ENCODE measurements at regions not wholly inside any gene's neighbourhood (a gene's known extent, or its start where the extent isn't known, plus 50 kb on each side); places are given as distances from the start of the nearest gene placed in this dataset.
"Not testable (repeated sequence)": the region's sequence is repeated elsewhere in the genome, so short reads cannot be mapped to it uniquely, and the experiment has no call there.

GRCh38 chr6:130700397-130700796 lies 126.8 kb upstream of the SMLR1 start:
- no peaks in the 10 kb centered on the region for H3K36me3 ChIP-seq (ENCODE audit: control insufficient read depth in 3 of 3, insufficient read depth in 2 of 3, low read depth in 1 of 3, low read length in 3 of 3)
- H3K9me3 ChIP-seq (ENCODE audit: control insufficient read depth in 2 of 2, insufficient read depth in 1 of 2, low read depth in 1 of 2, low read length in 1 of 2): no peaks in the 10 kb centered on the region
- WGBS, 3 donors: 86 to 92% (median 89%) methylated on average over 4 of the region's 4 CpGs
- H3K4me1 ChIP-seq (ENCODE audit: control insufficient read depth in 3 of 3, insufficient read depth in 2 of 3, low read depth in 1 of 3, low read length in 2 of 3): no peaks in the 10 kb centered on the region
- FAIRE-seq: no peak
- DNase-seq: no peak
- no peak overlapping the region for H3K4me3 ChIP-seq (ENCODE audit: low read depth in 1 of 3, low read length in 3 of 3)
- H3K27ac ChIP-seq (ENCODE audit: low read depth in 1 of 3, low read length in 2 of 3): no peak overlapping the region
- H3K27me3 ChIP-seq (ENCODE audit: control insufficient read depth in 3 of 3, insufficient read depth in 3 of 3, low read length in 3 of 3): peaks cover 0 to 3% (median 0%) of the 10 kb centered on the region in 3 donors

- DNase-seq: peak in 1 of 2 donors; percentile 5
- no peaks in the 10 kb centered on the region for H3K4me1 ChIP-seq (ENCODE audit: control insufficient read depth in 3 of 3, insufficient read depth in 2 of 3, low read depth in 1 of 3, low read length in 2 of 3)
- H3K9me3 ChIP-seq (ENCODE audit: control insufficient read depth in 2 of 2, insufficient read depth in 1 of 2, low read depth in 1 of 2, low read length in 1 of 2): no peaks in the 10 kb centered on the region
- no peaks in the 10 kb centered on the region for H3K36me3 ChIP-seq (ENCODE audit: control insufficient read depth in 3 of 3, insufficient read depth in 2 of 3, low read depth in 1 of 3, low read length in 3 of 3)
- H3K27me3 ChIP-seq (ENCODE audit: control insufficient read depth in 3 of 3, insufficient read depth in 3 of 3, low read length in 3 of 3): no peaks in the 10 kb centered on the region
- H3K27ac ChIP-seq (ENCODE audit: low read depth in 1 of 3, low read length in 2 of 3): no peak overlapping the region
- H3K4me3 ChIP-seq (ENCODE audit: low read depth in 1 of 3, low read length in 3 of 3): no peak overlapping the region
- no peak for FAIRE-seq
- 31 to 45% (median 39%) methylated on average over 2 of the region's 2 CpGs for WGBS, 3 donors
Measured at GRCh38 chr6:130708338-130708737, 118.9 kb upstream of the SMLR1 start.

GRCh38 chr6:130711641-130712040 lies 115.6 kb upstream of the SMLR1 start:
- WGBS, 3 donors: 79 to 81% (median 80%) methylated on average over 3 of the region's 3 CpGs
- not testable (repeated sequence) for H3K9me3 ChIP-seq (ENCODE audit: control insufficient read depth in 2 of 2, insufficient read depth in 1 of 2, low read depth in 1 of 2, low read length in 1 of 2); H3K27me3 ChIP-seq (ENCODE audit: control insufficient read depth in 3 of 3, insufficient read depth in 3 of 3, low read length in 3 of 3); FAIRE-seq; H3K4me1 ChIP-seq (ENCODE audit: control insufficient read depth in 3 of 3, insufficient read depth in 2 of 3, low read depth in 1 of 3, low read length in 2 of 3); H3K4me3 ChIP-seq (ENCODE audit: low read depth in 1 of 3, low read length in 3 of 3); H3K36me3 ChIP-seq (ENCODE audit: control insufficient read depth in 3 of 3, insufficient read depth in 2 of 3, low read depth in 1 of 3, low read length in 3 of 3); H3K27ac ChIP-seq (ENCODE audit: low read depth in 1 of 3, low read length in 2 of 3); DNase-seq

- Histone ChIP-seq H3K4me1 (ENCODE audit: control insufficient read depth in 3 of 3, insufficient read depth in 2 of 3, low read depth in 1 of 3, low read length in 2 of 3) (peaks cover 0 to 2% (median 0%) of the 10 kb centered on the region in 3 donors), H3K9me3 (ENCODE audit: control insufficient read depth in 2 of 2, insufficient read depth in 1 of 2, low read depth in 1 of 2, low read length in 1 of 2) (no peaks in the 10 kb centered on the region), H3K27me3 (ENCODE audit: control insufficient read depth in 3 of 3, insufficient read depth in 3 of 3, low read length in 3 of 3) (no peaks in the 10 kb centered on the region), H3K4me3 (ENCODE audit: low read depth in 1 of 3, low read length in 3 of 3) (no peak overlapping the region), H3K27ac (ENCODE audit: low read depth in 1 of 3, low read length in 2 of 3) (no peak overlapping the region), H3K36me3 (ENCODE audit: control insufficient read depth in 3 of 3, insufficient read depth in 2 of 3, low read depth in 1 of 3, low read length in 3 of 3) (no peaks in the 10 kb centered on the region)
- FAIRE-seq (no peak), DNase-seq (no peak)
- 71 to 86% (median 81%) methylated on average over 3 of the region's 3 CpGs for WGBS, 3 donors
Measured at GRCh38 chr6:130713144-130713543, 114.1 kb upstream of the SMLR1 start.

- H3K36me3 ChIP-seq (ENCODE audit: control insufficient read depth in 3 of 3, insufficient read depth in 2 of 3, low read depth in 1 of 3, low read length in 3 of 3): no peaks in the 10 kb centered on the region
- no peaks in the 10 kb centered on the region for H3K27me3 ChIP-seq (ENCODE audit: control insufficient read depth in 3 of 3, insufficient read depth in 3 of 3, low read length in 3 of 3)
- H3K27ac ChIP-seq (ENCODE audit: low read depth in 1 of 3, low read length in 2 of 3): no peak overlapping the region
- no peaks in the 10 kb centered on the region for H3K9me3 ChIP-seq (ENCODE audit: control insufficient read depth in 2 of 2, insufficient read depth in 1 of 2, low read depth in 1 of 2, low read length in 1 of 2)
- H3K4me3 ChIP-seq (ENCODE audit: low read depth in 1 of 3, low read length in 3 of 3): no peak overlapping the region
- FAIRE-seq: no peak
- no peak for DNase-seq
- WGBS, 3 donors: 83 to 85% (median 84%) methylated on average over 5 of the region's 5 CpGs
- H3K4me1 ChIP-seq (ENCODE audit: control insufficient read depth in 3 of 3, insufficient read depth in 2 of 3, low read depth in 1 of 3, low read length in 2 of 3): peaks cover 0 to 2% (median 0%) of the 10 kb centered on the region in 3 donors
Measured at GRCh38 chr6:130715058-130715457, 112.1 kb upstream of the SMLR1 start.

GRCh38 chr6:130716466-130716865 lies 110.7 kb upstream of the SMLR1 start:
- FAIRE-seq (no peak), DNase-seq (no peak)
- H3K36me3 ChIP-seq (ENCODE audit: control insufficient read depth in 3 of 3, insufficient read depth in 2 of 3, low read depth in 1 of 3, low read length in 3 of 3): no peaks in the 10 kb centered on the region
- H3K4me3 ChIP-seq (ENCODE audit: low read depth in 1 of 3, low read length in 3 of 3): no peak overlapping the region
- H3K27ac ChIP-seq (ENCODE audit: low read depth in 1 of 3, low read length in 2 of 3): no peak overlapping the region
- WGBS, 3 donors: 89 to 93% (median 93%) methylated on average over 3 of the region's 3 CpGs
- H3K9me3 ChIP-seq (ENCODE audit: control insufficient read depth in 2 of 2, insufficient read depth in 1 of 2, low read depth in 1 of 2, low read length in 1 of 2): no peaks in the 10 kb centered on the region
- peaks cover 0 to 2% (median 0%) of the 10 kb centered on the region in 3 donors for H3K4me1 ChIP-seq (ENCODE audit: control insufficient read depth in 3 of 3, insufficient read depth in 2 of 3, low read depth in 1 of 3, low read length in 2 of 3)
- H3K27me3 ChIP-seq (ENCODE audit: control insufficient read depth in 3 of 3, insufficient read depth in 3 of 3, low read length in 3 of 3): no peaks in the 10 kb centered on the region

GRCh38 chr6:130717657-130718056 lies 109.5 kb upstream of the SMLR1 start:
- WGBS, 3 donors: 52 to 75% (median 67%) methylated on average over 1 of the region's 1 CpG
- DNase-seq (peak in 1 of 2 donors; percentile 25), FAIRE-seq (no peak)
- H3K4me3 ChIP-seq (ENCODE audit: low read depth in 1 of 3, low read length in 3 of 3): no peak overlapping the region
- no peak overlapping the region for H3K27ac ChIP-seq (ENCODE audit: low read depth in 1 of 3, low read length in 2 of 3)
- peaks cover 0 to 2% (median 0%) of the 10 kb centered on the region in 3 donors for H3K4me1 ChIP-seq (ENCODE audit: control insufficient read depth in 3 of 3, insufficient read depth in 2 of 3, low read depth in 1 of 3, low read length in 2 of 3)
- no peaks in the 10 kb centered on the region for H3K36me3 ChIP-seq (ENCODE audit: control insufficient read depth in 3 of 3, insufficient read depth in 2 of 3, low read depth in 1 of 3, low read length in 3 of 3)
- H3K9me3 ChIP-seq (ENCODE audit: control insufficient read depth in 2 of 2, insufficient read depth in 1 of 2, low read depth in 1 of 2, low read length in 1 of 2): no peaks in the 10 kb centered on the region
- H3K27me3 ChIP-seq (ENCODE audit: control insufficient read depth in 3 of 3, insufficient read depth in 3 of 3, low read length in 3 of 3): no peaks in the 10 kb centered on the region

GRCh38 chr6:130720076-130720715 lies 107.0 kb upstream of the SMLR1 start:
- no peak overlapping the region for H3K4me3 ChIP-seq (ENCODE audit: low read depth in 1 of 3, low read length in 3 of 3)
- FAIRE-seq (no peak), DNase-seq (no peak)
- H3K4me1 ChIP-seq (ENCODE audit: control insufficient read depth in 3 of 3, insufficient read depth in 2 of 3, low read depth in 1 of 3, low read length in 2 of 3): no peaks in the 10 kb centered on the region
- no peaks in the 10 kb centered on the region for H3K27me3 ChIP-seq (ENCODE audit: control insufficient read depth in 3 of 3, insufficient read depth in 3 of 3, low read length in 3 of 3)
- H3K9me3 ChIP-seq (ENCODE audit: control insufficient read depth in 2 of 2, insufficient read depth in 1 of 2, low read depth in 1 of 2, low read length in 1 of 2): no peaks in the 10 kb centered on the region
- H3K27ac ChIP-seq (ENCODE audit: low read depth in 1 of 3, low read length in 2 of 3): no peak overlapping the region
- H3K36me3 ChIP-seq (ENCODE audit: control insufficient read depth in 3 of 3, insufficient read depth in 2 of 3, low read depth in 1 of 3, low read length in 3 of 3): no peaks in the 10 kb centered on the region

- FAIRE-seq: no peak
- no peaks in the 10 kb centered on the region for H3K36me3 ChIP-seq (ENCODE audit: control insufficient read depth in 3 of 3, insufficient read depth in 2 of 3, low read depth in 1 of 3, low read length in 3 of 3)
- H3K27ac ChIP-seq (ENCODE audit: low read depth in 1 of 3, low read length in 2 of 3): no peak overlapping the region
- H3K4me1 ChIP-seq (ENCODE audit: control insufficient read depth in 3 of 3, insufficient read depth in 2 of 3, low read depth in 1 of 3, low read length in 2 of 3): no peaks in the 10 kb centered on the region
- H3K27me3 ChIP-seq (ENCODE audit: control insufficient read depth in 3 of 3, insufficient read depth in 3 of 3, low read length in 3 of 3): no peaks in the 10 kb centered on the region
- no peak for DNase-seq
- no peaks in the 10 kb centered on the region for H3K9me3 ChIP-seq (ENCODE audit: control insufficient read depth in 2 of 2, insufficient read depth in 1 of 2, low read depth in 1 of 2, low read length in 1 of 2)
- no peak overlapping the region for H3K4me3 ChIP-seq (ENCODE audit: low read depth in 1 of 3, low read length in 3 of 3)
Measured at GRCh38 chr6:130724089-130724488, 103.1 kb upstream of the SMLR1 start.

All from small intestine (tissue), 7 donors.